ENCODE measurements at regions not wholly inside any gene's neighbourhood (a gene's known extent, or its start where the extent isn't known, plus 50 kb on each side); places are given as distances from the start of the nearest gene placed in this dataset.

GRCh38 chr18:34942276-34942675 is 98.9 kb upstream of the MAPRE2 start:
- intact Hi-C loops (cut with micrococcal nuclease): no loop called here
- H3K27ac ChIP-seq (replicated peaks): no peak overlapping the region
- peaks cover under 1% of the 10 kb centered on the region for H3K4me1 ChIP-seq
- no peak overlapping the region for H3K4me3 ChIP-seq
- TF ChIP-seq, protein P1, sequence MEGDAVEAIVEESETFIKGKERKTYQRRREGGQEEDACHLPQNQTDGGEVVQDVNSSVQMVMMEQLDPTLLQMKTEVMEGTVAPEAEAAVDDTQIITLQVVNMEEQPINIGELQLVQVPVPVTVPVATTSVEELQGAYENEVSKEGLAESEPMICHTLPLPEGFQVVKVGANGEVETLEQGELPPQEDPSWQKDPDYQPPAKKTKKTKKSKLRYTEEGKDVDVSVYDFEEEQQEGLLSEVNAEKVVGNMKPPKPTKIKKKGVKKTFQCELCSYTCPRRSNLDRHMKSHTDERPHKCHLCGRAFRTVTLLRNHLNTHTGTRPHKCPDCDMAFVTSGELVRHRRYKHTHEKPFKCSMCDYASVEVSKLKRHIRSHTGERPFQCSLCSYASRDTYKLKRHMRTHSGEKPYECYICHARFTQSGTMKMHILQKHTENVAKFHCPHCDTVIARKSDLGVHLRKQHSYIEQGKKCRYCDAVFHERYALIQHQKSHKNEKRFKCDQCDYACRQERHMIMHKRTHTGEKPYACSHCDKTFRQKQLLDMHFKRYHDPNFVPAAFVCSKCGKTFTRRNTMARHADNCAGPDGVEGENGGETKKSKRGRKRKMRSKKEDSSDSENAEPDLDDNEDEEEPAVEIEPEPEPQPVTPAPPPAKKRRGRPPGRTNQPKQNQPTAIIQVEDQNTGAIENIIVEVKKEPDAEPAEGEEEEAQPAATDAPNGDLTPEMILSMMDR (IDR thresholded peaks at IDR 0.05; ENCODE audit: borderline replicate concordance): no peak
- no peaks in the 10 kb centered on the region for H3K36me3 ChIP-seq
- H3K9me3 ChIP-seq (replicated peaks): no peaks in the 10 kb centered on the region
- peaks cover 3% of the 10 kb centered on the region for H3K27me3 ChIP-seq (ENCODE audit: low read depth)
- no peak for DNase-seq

- DNase-seq: no peak
- intact Hi-C loops (cut with micrococcal nuclease): no loop called here
- no peaks in the 10 kb centered on the region for H3K36me3 ChIP-seq
- TF ChIP-seq, protein P1 (IDR thresholded peaks at IDR 0.05; ENCODE audit: borderline replicate concordance): no peak
- no peaks in the 10 kb centered on the region for H3K9me3 ChIP-seq (replicated peaks)
- H3K27me3 ChIP-seq (ENCODE audit: low read depth): peaks cover 3% of the 10 kb centered on the region
- no peak overlapping the region for H3K4me3 ChIP-seq
- no peak overlapping the region for H3K27ac ChIP-seq (replicated peaks)
- H3K4me1 ChIP-seq: peaks cover 8% of the 10 kb centered on the region
These were observed 98.2 kb upstream of the MAPRE2 start for GRCh38 chr18:34942975-34943374.

DNA sequence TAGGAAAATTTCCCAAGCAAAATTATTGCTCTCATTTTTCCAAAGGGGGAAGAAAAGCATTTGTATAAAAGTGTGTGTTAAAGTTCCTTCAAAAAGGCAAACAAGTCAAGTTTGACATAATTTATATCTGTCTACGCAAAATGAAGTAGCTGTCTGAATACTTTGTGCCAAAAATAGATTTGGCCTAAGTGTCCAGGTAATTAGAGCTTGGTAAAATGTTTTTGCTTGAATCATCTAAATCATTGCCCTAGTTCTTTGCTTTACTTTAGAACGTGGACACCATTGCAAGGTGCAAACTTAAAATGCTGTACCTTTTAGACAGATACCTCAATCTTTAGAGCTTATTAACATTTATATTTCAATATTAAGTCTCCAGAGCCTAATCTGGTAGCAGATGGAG is 97.6 kb upstream of the MAPRE2 start:
- intact Hi-C loops (cut with micrococcal nuclease): no loop called here
- Histone ChIP-seq H3K36me3 (no peaks in the 10 kb centered on the region), H3K4me3 (no peak overlapping the region), H3K4me1 (peaks cover 9% of the 10 kb centered on the region), H3K27me3 (ENCODE audit: low read depth) (peaks cover 3% of the 10 kb centered on the region), H3K27ac (replicated peaks) (no peak overlapping the region), H3K9me3 (replicated peaks) (no peaks in the 10 kb centered on the region)
- TF ChIP-seq, protein P1 (IDR thresholded peaks at IDR 0.05; ENCODE audit: borderline replicate concordance): no peak
- no peak for DNase-seq

DNA sequence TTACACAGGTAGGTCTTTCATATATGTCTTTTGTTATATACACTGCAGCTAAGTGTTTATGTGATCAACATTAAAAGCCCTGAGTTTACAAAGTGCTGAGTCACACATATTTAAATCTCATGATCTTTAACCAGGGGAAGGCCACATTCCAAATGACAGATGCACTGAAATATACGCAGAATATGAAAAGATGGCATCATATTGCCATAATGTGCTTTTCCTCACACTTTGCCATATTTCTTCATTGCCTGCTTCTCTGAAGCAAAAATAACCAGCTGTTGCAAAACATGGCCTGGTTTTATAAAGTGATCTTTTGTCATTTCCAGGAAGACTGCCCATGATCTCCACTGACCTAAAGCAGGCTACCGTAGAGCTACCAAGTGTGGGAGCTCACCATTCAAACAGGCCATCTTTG is 93.5 kb upstream of the MAPRE2 start:
- Histone ChIP-seq H3K4me1 (peaks cover 9% of the 10 kb centered on the region), H3K4me3 (no peak overlapping the region), H3K9me3 (replicated peaks) (no peaks in the 10 kb centered on the region), H3K36me3 (no peaks in the 10 kb centered on the region), H3K27me3 (ENCODE audit: low read depth) (no peaks in the 10 kb centered on the region), H3K27ac (replicated peaks) (no peak overlapping the region)
- intact Hi-C loops (cut with micrococcal nuclease): no loop called here
- no peak for DNase-seq
- TF ChIP-seq, protein P1 (IDR thresholded peaks at IDR 0.05; ENCODE audit: borderline replicate concordance): no peak

GRCh38 chr18:34951625-34952379 is 89.4 kb upstream of the MAPRE2 start:
- TF ChIP-seq, protein P1 (IDR thresholded peaks at IDR 0.05; ENCODE audit: borderline replicate concordance): no peak
- no peak for DNase-seq
- H3K4me3 ChIP-seq: no peak overlapping the region
- H3K36me3 ChIP-seq: no peaks in the 10 kb centered on the region
- H3K27me3 ChIP-seq (ENCODE audit: low read depth): no peaks in the 10 kb centered on the region
- no peak overlapping the region for H3K27ac ChIP-seq (replicated peaks)
- peaks cover 9% of the 10 kb centered on the region for H3K4me1 ChIP-seq
- intact Hi-C loops (cut with micrococcal nuclease): no loop called here
- H3K9me3 ChIP-seq (replicated peaks): no peaks in the 10 kb centered on the region
